ENCODE measurements at regions not wholly inside any gene's neighbourhood (a gene's known extent, or its start where the extent isn't known, plus 50 kb on each side); places are given as distances from the start of the nearest gene placed in this dataset.

- TF ChIP-seq CTCF (IDR thresholded peaks at IDR 0.05; ENCODE audit: insufficient read depth, low read depth, low read length), result no peak
- TF ChIP-seq EZH2 (IDR thresholded peaks at IDR 0.05; ENCODE audit: insufficient read depth, low read length), result no peak
Observed at GRCh38 chr13:33409673-33410510, 124.3 kb upstream of the STARD13 start.
